HepG2 (cell line): ENCODE measurements at regions not wholly inside any gene's neighbourhood (a gene's known extent, or its start where the extent isn't known, plus 50 kb on each side); places are given as distances from the start of the nearest gene placed in this dataset.

ENCODE experiments used
- GMEB2 ChIP-seq: IDR thresholded peaks from 2 replicates; pipeline ENCODE4 v1.6.1; 2016; ENCODE audit warnings: missing biosample characterization, missing genetic modification reagents, low read depth
- KDM6A ChIP-seq: IDR thresholded peaks from 2 replicates; pipeline ENCODE4 v1.6.1; 2016; ENCODE audit warnings: low read depth
- MLX ChIP-seq: IDR thresholded peaks from 2 replicates; pipeline ENCODE4 v1.6.1; 2016
- ZBED4 ChIP-seq: sonication (generic); formaldehyde crosslinking; IDR thresholded peaks from 2 replicates; pipeline ENCODE4 v1.4.0; 2020; ENCODE audit warnings: missing genetic modification reagents, borderline replicate concordance
- ZHX2 ChIP-seq, 2 experiments: sonication (generic) in 1 of 2; formaldehyde crosslinking in 1 of 2; IDR thresholded peaks; 2 replicates each; pipeline versions ENCODE4 v1.6.1 to v1.9.0; 2014 to 2022; ENCODE audit warnings: antibody characterized with exemption in 1 of 2, borderline replicate concordance in 1 of 2, inconsistent platforms in 1 of 2, low read depth in 1 of 2, missing genetic modification reagents in 1 of 2
- ZNF3 ChIP-seq: IDR thresholded peaks from 2 replicates; pipeline ENCODE4 v1.7.0; 2017; ENCODE audit warnings: inconsistent platforms
- ZNF414 ChIP-seq: sonication (generic); formaldehyde crosslinking; IDR thresholded peaks from 2 replicates; pipeline ENCODE4 v1.5.0; 2020; ENCODE audit warnings: missing genetic modification reagents
- ZNF770 ChIP-seq: sonication (generic); formaldehyde crosslinking; IDR thresholded peaks from 2 replicates; pipeline ENCODE4 v1.5.0; 2020; ENCODE audit warnings: mild to moderate bottlenecking, missing genetic modification reagents
- ZNF784 ChIP-seq: sonication (generic); formaldehyde crosslinking; IDR thresholded peaks from 2 replicates; pipeline ENCODE4 v1.5.1; 2020; ENCODE audit warnings: missing genetic modification reagents, mild to moderate bottlenecking, borderline replicate concordance
- ZNF800 ChIP-seq: sonication (generic); formaldehyde crosslinking; IDR thresholded peaks from 2 replicates; pipeline ENCODE4 v1.4.0; 2020; ENCODE audit warnings: missing genetic modification reagents

- TF ChIP-seq ZBED4 (CRISPR knock-in tag), result no peak
- TF ChIP-seq ZNF800 (CRISPR knock-in tag), result no peak
- no peak for TF ChIP-seq ZNF784 (CRISPR knock-in tag)
- no peak for TF ChIP-seq MLX (CRISPR knock-in tag)
- no peak for TF ChIP-seq ZHX2 (IDR thresholded peaks at IDR 0.05; ENCODE audit: low read depth)
- TF ChIP-seq ZHX2 (CRISPR knock-in tag; IDR thresholded peaks at IDR 0.05; ENCODE audit: borderline replicate concordance), result no peak
- TF ChIP-seq KDM6A (CRISPR knock-in tag), result no peak
- no peak for TF ChIP-seq ZNF3 (CRISPR knock-in tag)
- TF ChIP-seq ZNF414, result no peak
- TF ChIP-seq ZNF770 (CRISPR knock-in tag), result no peak
- TF ChIP-seq GMEB2 (CRISPR knock-in tag), result no peak
These were observed 191.6 kb upstream of the TOPAZ1 start (continued) for GRCh38 chr3:44050101-44050500.
